HG03280 (cell line): ENCODE measurements at regions not wholly inside any gene's neighbourhood (a gene's known extent, or its start where the extent isn't known, plus 50 kb on each side); places are given as distances from the start of the nearest gene placed in this dataset.

Source experiments
- ATAC-seq: cut with Tn5 transposase; IDR thresholded peaks from one replicate; pipeline ENCODE4 v1.9.1; 2021; ENCODE audit warnings: mild to moderate bottlenecking, moderate library complexity; ENCODE audit not compliant: unreplicated experiment

DNA sequence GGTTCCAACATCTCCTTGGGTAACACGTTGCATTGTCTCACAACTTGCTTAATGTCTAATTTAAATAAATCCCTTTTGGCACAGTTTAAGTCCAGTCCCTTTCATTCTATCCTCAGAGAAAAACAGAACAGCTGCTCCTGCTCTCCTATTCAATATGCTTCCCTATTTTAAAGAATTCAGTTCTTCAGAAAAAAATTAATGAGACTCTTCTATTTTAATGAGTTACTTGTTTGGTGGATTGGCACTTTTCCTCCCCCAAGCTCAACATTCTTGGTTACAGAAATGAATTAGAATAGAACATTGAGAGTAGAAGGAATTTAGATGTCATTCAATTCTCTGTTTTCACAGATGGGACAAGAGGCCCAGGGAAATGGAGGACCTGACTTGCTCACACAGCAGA, 116.9 kb upstream of the ATP8B1 start:
- ATAC-seq: no peak

- ATAC-seq: no peak
These were observed 115.5 kb upstream of the ATP8B1 start for GRCh38 chr18:57918601-57919000.

GRCh38 chr18:57916684-57917083, 113.6 kb upstream of the ATP8B1 start:
- ATAC-seq: no peak

- no peak for ATAC-seq
These were observed 112.9 kb upstream of the ATP8B1 start for GRCh38 chr18:57915865-57916582.

GRCh38 chr18:57915248-57915647, 112.1 kb upstream of the ATP8B1 start:
- ATAC-seq: no peak

- ATAC-seq: no peak
These were observed 110.6 kb upstream of the ATP8B1 start for GRCh38 chr18:57913686-57914085.

DNA sequence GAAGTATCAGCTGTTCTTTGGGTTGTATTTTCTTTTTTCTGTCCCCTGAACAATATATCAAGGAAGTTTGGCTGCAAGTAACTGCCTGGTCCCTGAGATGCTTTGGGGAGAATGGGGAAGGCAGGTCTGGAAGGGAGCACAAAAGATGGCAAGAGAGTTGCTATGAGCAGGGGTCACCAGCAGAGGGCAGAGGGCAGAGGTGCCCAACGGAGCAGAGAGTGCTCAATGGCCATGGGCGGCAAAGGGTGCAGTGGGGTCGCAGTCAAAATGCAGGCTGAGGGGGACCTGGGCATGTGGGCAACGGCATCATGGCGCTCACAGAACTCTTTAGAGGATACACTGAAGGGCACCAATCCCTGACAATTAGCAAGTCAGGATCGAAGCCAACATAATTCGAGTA, 107.7 kb upstream of the ATP8B1 start:
- ATAC-seq: no peak

GRCh38 chr18:57910134-57910533, 107.0 kb upstream of the ATP8B1 start:
- ATAC-seq: no peak

DNA sequence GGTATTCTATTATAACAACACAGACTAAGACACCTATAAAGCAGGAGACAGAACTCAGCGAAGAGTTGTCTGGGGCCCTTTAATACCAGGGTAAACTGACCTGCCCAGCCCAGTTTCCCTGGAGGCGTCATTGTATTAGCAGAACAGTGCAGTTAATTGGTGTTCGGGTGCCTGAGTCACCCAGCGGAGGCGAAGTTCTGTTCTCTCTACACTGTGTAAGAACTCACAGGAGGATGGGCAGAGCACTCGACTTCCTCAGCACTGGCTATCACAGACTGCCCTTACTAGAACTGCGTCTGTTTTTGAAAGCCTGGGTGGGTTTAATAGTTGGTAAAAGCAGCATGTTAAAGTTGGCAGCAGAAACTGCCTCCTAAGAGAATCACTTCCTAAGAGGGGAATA, 106.5 kb upstream of the ATP8B1 start:
- no peak for ATAC-seq

- ATAC-seq: no peak
These were observed 105.0 kb upstream of the ATP8B1 start for GRCh38 chr18:57908092-57908491.

- ATAC-seq: no peak
These were observed 104.4 kb upstream of the ATP8B1 start for GRCh38 chr18:57907550-57907949.

- no peak for ATAC-seq
These were observed 103.7 kb upstream of the ATP8B1 start for GRCh38 chr18:57906852-57907251.

DNA sequence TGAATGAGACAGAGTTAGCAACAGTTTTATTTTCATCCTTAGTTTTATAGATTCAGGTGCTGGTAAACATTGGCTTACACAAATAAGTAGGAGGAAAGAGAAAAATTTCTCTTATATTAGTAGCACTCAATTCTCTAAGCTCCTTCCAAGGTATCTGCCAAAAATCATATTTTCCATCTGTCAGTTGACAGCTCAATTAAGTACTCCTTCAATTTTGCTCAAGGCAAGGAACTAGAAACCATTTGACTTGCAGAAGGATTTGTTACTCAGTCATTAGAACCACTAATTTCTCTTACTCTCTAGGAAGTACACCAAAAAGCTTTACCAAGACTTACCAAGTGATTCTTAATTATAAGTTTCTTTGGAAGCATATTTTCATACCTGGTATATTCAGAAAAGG, 101.4 kb upstream of the ATP8B1 start:
- no peak for ATAC-seq

DNA sequence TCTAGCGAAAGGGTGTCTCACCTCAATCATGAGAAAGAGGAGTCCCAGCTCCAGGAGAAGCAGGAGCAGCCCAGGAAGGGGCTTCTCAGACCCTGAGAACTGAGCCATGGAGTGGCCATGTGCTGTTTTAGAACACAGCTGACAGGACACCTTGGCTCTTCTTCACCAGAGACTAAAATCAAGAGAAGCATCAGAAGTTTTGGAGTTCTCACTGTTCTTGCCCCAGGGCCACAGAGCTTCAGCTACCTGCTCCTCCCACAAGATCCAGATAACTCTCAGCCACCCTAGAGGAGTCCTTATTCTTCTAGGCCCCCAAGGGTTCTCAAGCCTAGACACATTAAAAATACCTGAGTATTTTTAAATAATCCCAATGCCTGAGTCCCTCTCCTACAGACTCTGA, 99.6 kb upstream of the ATP8B1 start:
- ATAC-seq: no peak

DNA sequence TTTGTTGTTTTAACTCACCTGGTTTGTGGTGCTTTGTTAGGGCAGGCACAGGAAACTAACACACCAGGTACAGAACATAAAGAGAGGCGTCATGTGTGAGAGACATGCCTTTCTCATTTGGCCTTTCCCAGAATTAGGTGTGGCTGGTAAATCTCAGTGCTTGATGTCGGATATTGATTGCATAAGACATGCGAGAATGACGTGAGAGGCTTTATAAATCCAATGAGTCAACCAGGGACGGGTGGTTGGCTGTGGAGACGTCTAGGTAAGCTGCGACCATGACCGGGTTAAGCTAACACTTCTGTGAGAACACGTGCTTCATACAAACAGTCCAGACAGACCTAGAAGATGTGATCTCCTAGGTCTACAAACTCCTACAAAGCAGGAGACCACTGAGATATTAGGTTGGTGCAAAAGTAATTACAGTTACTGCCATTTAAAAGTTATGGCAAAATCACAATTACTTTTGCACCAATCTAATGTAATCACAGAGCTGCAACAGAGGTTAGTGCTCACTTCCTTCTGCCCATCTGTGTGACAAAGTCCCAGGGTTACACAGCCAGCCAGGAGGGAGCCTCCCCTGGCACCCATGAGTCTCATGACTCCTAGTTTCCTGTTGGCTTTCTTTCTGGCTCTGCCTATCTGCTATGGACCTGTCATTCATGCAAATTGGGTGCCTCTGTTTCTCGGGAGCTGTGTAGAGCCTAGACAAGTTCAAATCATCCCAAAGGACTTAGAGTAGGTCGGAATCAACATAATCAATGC, 98.9 kb upstream of the ATP8B1 start:
- no peak for ATAC-seq

GRCh38 chr18:57900906-57901435, 97.9 kb upstream of the ATP8B1 start:
- no peak for ATAC-seq

GRCh38 chr18:57898506-57899124, 95.5 kb upstream of the ATP8B1 start:
- no peak for ATAC-seq

GRCh38 chr18:57895182-57895581, 92.1 kb upstream of the ATP8B1 start:
- ATAC-seq: no peak

GRCh38 chr18:57891707-57892391, 88.7 kb upstream of the ATP8B1 start:
- ATAC-seq: no peak

GRCh38 chr18:57890266-57890665, 87.2 kb upstream of the ATP8B1 start:
- ATAC-seq: no peak

DNA sequence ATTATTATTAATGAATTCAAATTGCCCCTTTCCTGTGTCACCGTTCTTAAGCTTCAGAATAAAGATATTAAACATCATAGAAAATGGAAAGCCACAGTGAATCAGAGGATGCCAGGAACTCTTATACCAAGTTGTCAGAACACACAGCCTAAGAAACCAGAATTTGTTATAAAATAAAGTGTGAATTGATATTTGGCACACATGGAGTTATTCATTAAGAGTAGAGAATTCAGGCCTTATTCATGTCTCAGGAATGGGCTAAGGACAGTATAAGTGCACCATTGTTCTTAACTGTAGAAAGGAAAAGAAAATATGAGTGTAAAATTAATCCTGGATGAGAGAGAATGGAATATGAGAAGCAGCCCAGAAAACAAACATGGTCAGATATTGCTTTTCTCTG, 86.7 kb upstream of the ATP8B1 start:
- ATAC-seq: no peak
